Esophagus squamous epithelium (tissue), 5 donors: ENCODE measurements at regions not wholly inside any gene's neighbourhood (a gene's known extent, or its start where the extent isn't known, plus 50 kb on each side); places are given as distances from the start of the nearest gene placed in this dataset.
"Not testable (repeated sequence)": the region's sequence is repeated elsewhere in the genome, so short reads cannot be mapped to it uniquely, and the experiment has no call there.

Source experiments
- DNase-seq: peaks from one replicate; lab custom pipeline; 2025; lab: John Stamatoyannopoulos, UW
- H3K27ac ChIP-seq, 4 donors: fragments of 200-600 bp; sonication (generic); one replicate each; pipeline ENCODE4 v1.5.1; 2016 to 2019; ENCODE audit warnings: mild to moderate bottlenecking in 1 of 4
- H3K27me3 ChIP-seq, 4 donors: fragments of 200-600 bp; sonication (generic); 1 replicate in 3 of 4; 2 replicates in 1 of 4; pipeline versions ENCODE4 v1.5.1 to v1.6.0; 2017 to 2021; ENCODE audit warnings: antibody characterized with exemption in 1 of 4
- H3K36me3 ChIP-seq, 3 donors: fragments of 200-600 bp; sonication (generic); one replicate each; pipeline ENCODE4 v1.5.1; 2016 to 2019
- H3K4me1 ChIP-seq, 3 donors: fragments of 200-600 bp; sonication (generic); one replicate each; pipeline ENCODE4 v1.5.1; 2017 to 2019
- H3K4me3 ChIP-seq, 4 donors: fragments of 200-600 bp; sonication (generic); 1 replicate in 3 of 4; 2 replicates in 1 of 4; pipeline ENCODE4 v1.5.1; 2016 to 2019; ENCODE audit warnings: mild to moderate bottlenecking in 2 of 4, moderate library complexity in 1 of 4
- H3K9me3 ChIP-seq, 3 donors: fragments of 200-600 bp; sonication (generic); one replicate each; pipeline ENCODE4 v1.5.1; 2016 to 2019
- CTCF ChIP-seq, 6 experiments: fragments of 450-650 bp in 4 of 6; fragments of 200-600 bp in 2 of 6; sonication (generic) in 2 of 6; IDR thresholded peaks; one replicate each; pipeline ENCODE4 v1.5.1; 2016 to 2019; ENCODE audit warnings: antibody characterized with exemption in 6 of 6, mild to moderate bottlenecking in 4 of 6, moderate library complexity in 4 of 6
- POLR2A ChIP-seq, 4 donors: fragments of 450-650 bp; IDR thresholded peaks; one replicate each; pipeline ENCODE4 v1.6.1; 2017; ENCODE audit warnings: antibody characterized with exemption in 4 of 4, mild to moderate bottlenecking in 4 of 4, moderate library complexity in 3 of 4
- WGBS, 2 donors: methylation state at CpG; one replicate each; pipeline ENCODE4 v1.1.5; 2018; 5-methylcytosine and 5-hydroxymethylcytosine counted together
- intact Hi-C: fragments of 100-400 bp; cut with DNase I; formaldehyde crosslinking; loops from one replicate; pipeline ENCODE4 v1.15.0; 2022
- donor health status: DM: yes; HTN: yes; CAD: no.

- Histone ChIP-seq H3K36me3 (no peaks in the 10 kb centered on the region), H3K27me3 (no peaks in the 10 kb centered on the region), H3K27ac (no peak overlapping the region), H3K9me3 (no peaks in the 10 kb centered on the region), H3K4me3 (no peak overlapping the region), H3K4me1 (no peaks in the 10 kb centered on the region)
- TF ChIP-seq POLR2A (IDR thresholded peaks at IDR 0.05) (no peak), CTCF (IDR thresholded peaks at IDR 0.05) (no peak)
- no peak for DNase-seq
- WGBS, 2 donors = 55 to 74% methylated on average over 4 of the region's 4 CpGs
- intact Hi-C loops = no loop called here
Observed at GRCh38 chr4:67288964-67289363, 256.3 kb downstream of the CENPC start.

GRCh38 chr4:67286724-67287123 is 258.6 kb downstream of the CENPC start:
- no peak overlapping the region for H3K4me3 ChIP-seq
- no peaks in the 10 kb centered on the region for H3K36me3 ChIP-seq
- TF ChIP-seq CTCF (IDR thresholded peaks at IDR 0.05) (no peak), POLR2A (IDR thresholded peaks at IDR 0.05) (no peak)
- intact Hi-C loops = no loop called here
- no peaks in the 10 kb centered on the region for H3K4me1 ChIP-seq
- no peaks in the 10 kb centered on the region for H3K9me3 ChIP-seq
- WGBS, 2 donors = no CpG with 5 or more reads among the region's 17 CpGs
- no peak overlapping the region for H3K27ac ChIP-seq
- no peak for DNase-seq
- no peaks in the 10 kb centered on the region for H3K27me3 ChIP-seq

- no peak overlapping the region for H3K27ac ChIP-seq
- TF ChIP-seq CTCF (IDR thresholded peaks at IDR 0.05) = no peak
- no peak for TF ChIP-seq POLR2A (IDR thresholded peaks at IDR 0.05)
Observed at GRCh38 chr4:67282749-67283148, 262.6 kb downstream of the CENPC start.

GRCh38 chr4:67275179-67275750 is 270.0 kb downstream of the CENPC start:
- H3K27ac ChIP-seq = no peak overlapping the region
- intact Hi-C loops = no loop called here
- no peak for DNase-seq
- H3K4me3 ChIP-seq = no peak overlapping the region
- H3K4me1 ChIP-seq = no peaks in the 10 kb centered on the region
- no CpG with 5 or more reads among the region's 11 CpGs for WGBS, 2 donors
- H3K36me3 ChIP-seq = no peaks in the 10 kb centered on the region
- TF ChIP-seq POLR2A (IDR thresholded peaks at IDR 0.05) (no peak), CTCF (IDR thresholded peaks at IDR 0.05) (no peak)
- H3K9me3 ChIP-seq = peaks cover 0 to 19% (median 0%) of the 10 kb centered on the region in 3 donors
- no peaks in the 10 kb centered on the region for H3K27me3 ChIP-seq

More at GRCh38 chr4:67282749-67283148, 262.6 kb downstream of the CENPC start:
- no peaks in the 10 kb centered on the region for H3K36me3 ChIP-seq
- no peaks in the 10 kb centered on the region for H3K4me1 ChIP-seq
- DNase-seq = no peak
- intact Hi-C loops = no loop called here
- H3K27me3 ChIP-seq = no peaks in the 10 kb centered on the region
- WGBS, 2 donors = no CpG with 5 or more reads among the region's 13 CpGs
- no peaks in the 10 kb centered on the region for H3K9me3 ChIP-seq
- no peak overlapping the region for H3K4me3 ChIP-seq

- peaks cover 0 to 19% (median 0%) of the 10 kb centered on the region in 3 donors for H3K9me3 ChIP-seq
- H3K4me3 ChIP-seq, H3K27ac ChIP-seq, H3K36me3 ChIP-seq, DNase-seq, H3K4me1 ChIP-seq, intact Hi-C loops, H3K27me3 ChIP-seq: not testable (repeated sequence)
- WGBS, 2 donors = 63 to 74% methylated on average over 3 of the region's 3 CpGs
Observed at GRCh38 chr4:67274671-67275070, 270.6 kb downstream of the CENPC start.

GRCh38 chr4:67273666-67274065 is 271.6 kb downstream of the CENPC start:
- intact Hi-C loops = no loop called here
- no peaks in the 10 kb centered on the region for H3K4me1 ChIP-seq
- DNase-seq = no peak
- TF ChIP-seq CTCF (IDR thresholded peaks at IDR 0.05) (no peak), POLR2A (IDR thresholded peaks at IDR 0.05) (no peak)
- H3K4me3 ChIP-seq = no peak overlapping the region
- H3K36me3 ChIP-seq = no peaks in the 10 kb centered on the region
- no peak overlapping the region for H3K27ac ChIP-seq
- WGBS, 2 donors = 17% methylated on average over 1 of the region's 2 CpGs; no CpG with 5 or more reads in 1 of the 2 donors
- H3K27me3 ChIP-seq = no peaks in the 10 kb centered on the region
- peaks cover 0 to 19% (median 0%) of the 10 kb centered on the region in 3 donors for H3K9me3 ChIP-seq
